SK-N-SH (cell line): ENCODE measurements at regions not wholly inside any gene's neighbourhood (a gene's known extent, or its start where the extent isn't known, plus 50 kb on each side); places are given as distances from the start of the nearest gene placed in this dataset.

ENCODE experiments used
- CTCF ChIP-seq: fragments of 200-600 bp; sonication (generic); IDR thresholded peaks from 2 replicates; pipeline ENCODE4 v1.6.1; 2017; ENCODE audit warnings: antibody characterized with exemption, mild to moderate bottlenecking, moderate library complexity
- JUND ChIP-seq: IDR thresholded peaks from 2 replicates; pipeline ENCODE4 v1.4.0; 2012
- TAF1 ChIP-seq: IDR thresholded peaks from 2 replicates; pipeline ENCODE4 v1.6.1; 2012; ENCODE audit warnings: low read depth, mild to moderate bottlenecking, low read length, moderate library complexity, borderline replicate concordance

- TF ChIP-seq CTCF (no peak), TAF1 (no peak), JUND (no peak)
Observed at GRCh38 chr2:7392076-7392787, 475.0 kb downstream of the RNF144A start.
